Skin epidermis (tissue), 12 donors: ENCODE measurements at regions not wholly inside any gene's neighbourhood (a gene's known extent, or its start where the extent isn't known, plus 50 kb on each side); places are given as distances from the start of the nearest gene placed in this dataset.

Source experiments
- H3K27ac ChIP-seq, 21 experiments: fragments of 200-600 bp; sonication (generic) in 11 of 21; one replicate each; pipeline ENCODE4 v1.5.0; 2020; ENCODE audit warnings: mild to moderate bottlenecking in 3 of 21, inconsistent platforms in 2 of 21, moderate library complexity in 2 of 21
- H3K4me3 ChIP-seq, 7 experiments: fragments of 200-600 bp; sonication (generic) in 2 of 7; one replicate each; pipeline ENCODE4 v1.5.0; 2020; ENCODE audit warnings: inconsistent platforms in 2 of 7, mild to moderate bottlenecking in 2 of 7, moderate library complexity in 1 of 7

DNA sequence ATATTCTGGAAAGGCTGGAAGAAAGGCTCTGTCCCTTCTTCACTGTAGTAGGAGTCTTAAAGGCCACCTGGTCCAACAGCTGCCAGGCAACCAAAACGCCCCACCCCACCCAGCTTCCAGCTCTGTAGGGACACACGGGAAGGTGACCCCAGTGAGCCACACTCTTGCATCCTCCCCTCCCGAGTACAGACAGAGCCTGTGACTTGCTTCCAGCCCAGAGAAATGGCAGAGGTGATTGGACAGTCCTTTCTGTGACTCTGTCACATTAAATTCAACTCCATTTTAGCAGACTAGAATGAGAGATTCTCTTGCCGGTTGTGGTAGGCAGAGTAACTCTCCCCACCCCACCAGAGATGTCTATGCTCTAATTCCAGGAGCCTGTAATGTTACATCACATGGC lies 226.2 kb upstream of the ARID1B start:
- no peak overlapping the region for H3K27ac ChIP-seq
- H3K4me3 ChIP-seq: no peak overlapping the region

DNA sequence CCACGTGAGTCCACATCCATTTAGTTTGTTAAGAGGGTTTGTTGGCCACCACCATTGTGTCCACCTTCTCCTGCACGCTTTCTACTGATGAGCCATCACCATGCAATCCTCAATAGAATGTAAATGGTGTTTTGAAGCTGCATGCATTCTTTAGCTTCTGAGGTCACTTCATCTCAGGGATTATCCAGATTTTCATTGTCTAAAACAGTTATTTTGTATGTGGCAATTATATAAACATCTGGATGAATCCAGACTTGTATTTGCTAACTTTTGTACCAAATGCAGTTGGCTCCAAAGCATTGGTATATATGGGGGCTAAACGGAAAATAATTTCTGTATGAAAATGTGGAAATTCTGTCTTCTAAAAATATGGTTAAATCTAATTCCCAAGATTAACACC lies 231.2 kb upstream of the ARID1B start:
- no peak overlapping the region for H3K27ac ChIP-seq
- H3K4me3 ChIP-seq: no peak overlapping the region

DNA sequence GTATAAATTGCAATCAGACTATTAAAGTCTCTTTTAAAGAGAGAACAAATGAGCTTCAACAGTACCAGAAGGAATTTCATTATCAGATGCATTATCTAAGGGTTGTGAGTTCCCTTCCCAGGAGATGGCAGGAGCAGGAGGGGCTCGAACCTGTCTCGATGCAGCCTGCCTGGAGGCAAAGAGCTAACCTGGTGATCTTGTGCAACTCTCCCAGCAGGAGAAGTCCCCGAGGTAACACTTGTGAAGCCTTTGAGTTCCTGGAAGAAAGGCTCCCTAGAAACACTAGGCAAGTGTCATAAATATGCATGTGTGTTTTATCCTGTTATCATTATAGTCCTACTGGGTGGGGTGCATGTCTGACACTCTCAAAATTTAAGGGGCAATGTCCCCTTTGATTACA lies 232.2 kb upstream of the ARID1B start:
- H3K27ac ChIP-seq: no peak overlapping the region
- no peak overlapping the region for H3K4me3 ChIP-seq

DNA sequence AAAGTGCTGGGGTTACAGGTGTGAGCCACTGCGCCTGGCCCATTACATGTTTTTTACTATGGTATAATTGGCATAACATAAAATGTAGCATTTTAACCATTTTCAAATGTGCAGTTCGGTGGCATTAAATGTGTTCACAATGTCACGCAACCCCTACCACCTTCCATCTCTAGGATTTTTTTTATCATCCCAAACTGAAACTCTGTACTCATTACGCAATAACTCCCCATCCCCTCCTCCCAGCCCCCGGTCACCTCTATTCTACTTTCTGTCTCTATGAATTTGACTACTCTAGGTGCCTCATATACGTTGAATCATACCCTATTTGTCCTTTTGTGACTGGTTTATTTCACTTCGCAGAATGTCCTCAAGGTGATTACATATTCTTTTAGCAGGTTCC lies 233.1 kb upstream of the ARID1B start:
- Histone ChIP-seq H3K4me3 (no peak overlapping the region), H3K27ac (no peak overlapping the region)

DNA sequence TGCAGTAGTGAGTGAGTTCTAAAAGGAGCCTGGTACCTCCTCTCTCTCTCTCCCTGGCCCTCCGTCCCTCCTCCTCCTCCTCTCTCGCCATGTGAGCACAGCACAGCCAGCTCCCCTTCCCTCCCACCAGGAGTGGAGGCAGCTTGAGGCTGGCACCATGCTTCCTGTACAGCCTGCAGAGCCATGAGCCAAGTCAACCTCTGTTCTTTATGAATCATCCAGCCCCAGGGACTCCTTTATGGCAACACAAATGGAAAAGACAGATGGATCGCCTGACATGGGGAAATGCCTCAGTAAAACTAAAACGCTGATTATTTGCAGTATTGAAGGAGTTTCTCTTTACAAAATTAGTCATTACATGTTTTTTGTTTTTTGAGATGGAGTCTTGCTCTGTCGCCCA lies 233.7 kb upstream of the ARID1B start:
- H3K4me3 ChIP-seq: no peak overlapping the region

DNA sequence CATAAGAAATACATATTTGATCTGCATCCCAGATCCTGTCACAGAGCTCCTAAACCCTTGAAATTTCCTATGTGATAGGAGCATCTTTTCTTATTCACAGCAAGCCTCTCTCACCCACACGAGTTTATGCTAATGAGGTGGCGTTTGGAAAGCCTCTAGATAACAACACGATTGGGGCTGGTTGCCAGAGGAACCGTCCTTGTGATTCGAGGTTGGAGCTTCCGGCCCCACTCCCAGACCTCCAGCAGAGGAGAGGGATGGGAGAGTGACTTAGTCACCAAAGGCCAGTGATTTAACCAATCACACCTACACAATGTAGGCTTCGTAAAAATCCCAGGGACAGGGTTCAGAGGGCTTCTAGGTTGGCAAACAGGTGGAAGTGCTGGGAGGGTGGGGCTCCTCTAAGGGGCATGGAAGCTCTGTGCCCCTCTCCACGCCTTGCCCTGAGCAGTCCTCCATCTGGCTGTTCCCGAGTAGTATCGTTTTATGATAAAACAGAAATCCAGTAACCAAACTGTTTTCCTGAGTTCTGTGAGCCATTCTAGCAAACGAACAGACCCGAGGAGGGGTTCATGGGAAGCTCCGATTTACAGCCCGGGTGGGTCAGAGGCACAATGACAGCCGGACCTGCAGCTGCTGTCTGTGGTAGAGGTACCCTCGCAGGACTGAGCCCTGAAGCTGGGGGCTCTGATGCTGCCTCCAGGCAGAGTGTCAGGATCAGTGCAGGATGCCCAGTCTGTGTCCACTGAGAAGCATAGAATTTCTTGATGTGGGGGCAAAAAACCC lies 238.1 kb upstream of the ARID1B start:
- Histone ChIP-seq H3K27ac (no peak overlapping the region), H3K4me3 (no peak overlapping the region)

More for the DNA sequence above, 233.7 kb upstream of the ARID1B start:
- no peak overlapping the region for H3K27ac ChIP-seq

DNA sequence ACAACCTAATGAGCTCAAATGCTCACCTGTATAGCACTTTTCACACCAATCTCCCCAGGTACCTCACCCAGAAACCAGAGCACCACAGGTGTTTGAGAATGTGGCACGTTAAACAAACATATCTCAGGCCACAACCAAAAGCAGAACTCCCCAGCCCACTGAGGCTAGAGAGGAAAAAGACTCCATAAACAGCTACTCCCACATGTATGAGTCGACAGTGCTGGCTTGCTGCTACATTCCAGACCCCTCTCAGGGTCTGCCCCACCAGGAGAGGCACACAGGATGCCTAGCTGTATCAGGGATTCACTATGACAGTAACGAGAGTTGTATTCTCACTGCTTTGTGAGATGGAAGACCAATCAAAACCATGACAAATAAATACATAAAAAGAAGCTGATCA lies 242.6 kb upstream of the ARID1B start:
- no peak overlapping the region for H3K27ac ChIP-seq
- H3K4me3 ChIP-seq: no peak overlapping the region

DNA sequence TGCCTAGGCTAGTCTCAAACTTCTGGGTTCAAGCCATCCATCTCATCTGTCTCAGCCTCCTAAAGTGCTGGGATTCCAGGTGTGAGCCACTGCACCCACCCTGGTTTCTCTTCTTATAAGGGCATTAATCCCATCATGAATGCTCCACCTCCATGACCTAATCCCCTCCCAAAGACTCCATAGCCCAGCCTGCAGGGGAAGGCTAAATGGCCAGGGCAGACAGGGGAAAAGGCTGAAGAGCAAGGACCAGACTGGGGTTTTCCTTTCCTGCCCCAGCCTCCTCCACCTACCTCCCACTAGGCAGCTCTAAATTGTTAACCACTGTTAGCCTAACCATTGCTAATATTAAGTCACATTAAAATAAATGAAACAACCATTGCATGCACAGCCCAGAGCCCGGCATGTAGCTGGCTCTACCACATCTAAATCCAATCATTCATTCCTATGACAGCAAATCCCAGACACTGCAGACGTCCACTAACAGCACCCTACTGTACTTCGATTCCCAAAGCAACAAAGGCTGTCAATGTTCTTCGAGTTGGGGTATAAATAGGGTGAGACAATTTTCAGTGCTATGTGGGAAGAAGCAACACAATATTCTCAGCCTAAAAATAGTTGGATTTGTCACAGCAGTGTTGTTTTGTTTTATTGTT lies 243.2 kb upstream of the ARID1B start:
- Histone ChIP-seq H3K4me3 (no peak overlapping the region), H3K27ac (no peak overlapping the region)

DNA sequence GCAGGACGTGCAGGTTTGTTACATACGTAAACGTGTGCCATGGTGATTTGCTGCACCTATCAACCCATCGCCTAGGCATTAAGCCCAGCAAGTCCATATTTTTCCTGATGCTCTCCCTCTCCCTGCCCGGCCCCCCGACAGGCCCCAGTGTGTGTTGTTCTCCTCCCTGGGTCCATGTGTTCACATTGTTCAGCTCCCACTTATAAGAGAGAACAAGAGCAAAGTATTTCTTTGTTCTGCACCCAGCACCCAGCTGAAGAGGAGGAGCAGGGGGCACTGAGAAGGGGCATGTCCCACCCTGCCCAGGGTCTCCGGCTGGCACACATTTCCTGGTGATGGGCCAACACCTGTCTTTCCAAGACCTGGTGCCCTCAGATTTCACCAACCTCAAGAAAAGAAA lies 251.1 kb upstream of the ARID1B start:
- Histone ChIP-seq H3K4me3 (no peak overlapping the region), H3K27ac (no peak overlapping the region)

DNA sequence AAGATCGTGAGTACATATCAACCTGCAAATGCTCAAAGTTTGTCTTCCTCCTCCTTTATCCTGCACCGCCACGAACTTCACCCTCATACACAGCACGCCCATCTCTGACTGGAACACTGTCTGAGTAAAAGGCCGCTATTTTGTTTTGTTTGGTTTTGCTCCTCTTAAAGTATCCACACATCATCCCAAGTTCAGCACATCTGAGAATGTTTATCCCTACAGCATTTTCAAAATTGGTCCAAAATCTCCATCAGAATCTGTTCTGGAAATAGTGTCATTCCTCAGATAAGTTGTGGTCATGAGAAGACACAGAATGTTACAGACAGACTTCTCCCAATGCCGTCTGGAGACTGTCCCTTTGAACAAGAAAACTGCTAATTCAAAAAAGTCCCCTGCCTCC lies 251.6 kb upstream of the ARID1B start:
- no peak overlapping the region for H3K4me3 ChIP-seq
- H3K27ac ChIP-seq: no peak overlapping the region

DNA sequence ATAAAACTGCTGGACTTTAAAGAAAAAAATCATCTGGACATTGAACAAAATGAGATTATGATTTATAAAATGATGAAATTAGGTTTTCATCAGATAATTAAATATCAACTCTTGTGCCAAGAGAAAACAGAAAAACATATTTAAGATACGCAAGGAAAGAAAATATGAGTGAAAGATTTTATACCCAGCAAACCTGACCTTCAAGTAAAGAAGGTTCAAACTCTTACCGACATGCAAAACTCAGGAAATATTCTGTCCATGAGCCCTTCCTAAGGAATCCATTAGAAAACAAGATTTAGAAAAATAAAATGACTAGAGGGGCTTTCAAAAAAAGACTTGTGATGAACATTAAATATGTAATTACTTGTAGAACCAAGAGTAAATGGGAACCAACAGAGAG lies 257.2 kb upstream of the ARID1B start:
- H3K4me3 ChIP-seq: no peak overlapping the region
- H3K27ac ChIP-seq: no peak overlapping the region

DNA sequence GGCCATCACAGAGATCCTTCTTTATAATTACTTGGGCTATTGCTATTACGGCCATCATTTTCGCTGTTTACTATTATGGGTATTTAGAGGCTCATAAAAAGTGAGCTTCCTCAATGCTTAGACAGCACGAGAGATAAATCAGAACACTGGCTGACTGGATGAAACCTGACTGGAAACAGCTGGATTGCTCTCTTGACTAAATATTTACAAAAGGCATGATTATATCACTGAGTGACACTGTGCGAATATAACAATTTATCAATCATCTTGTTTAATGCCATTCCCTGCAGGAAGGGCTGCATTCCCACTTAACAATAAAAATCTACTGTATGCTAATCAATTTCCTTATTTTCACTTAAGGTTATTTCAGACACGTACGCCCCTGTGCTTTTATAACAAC lies 260.1 kb upstream of the ARID1B start:
- Histone ChIP-seq H3K27ac (no peak overlapping the region), H3K4me3 (no peak overlapping the region)

DNA sequence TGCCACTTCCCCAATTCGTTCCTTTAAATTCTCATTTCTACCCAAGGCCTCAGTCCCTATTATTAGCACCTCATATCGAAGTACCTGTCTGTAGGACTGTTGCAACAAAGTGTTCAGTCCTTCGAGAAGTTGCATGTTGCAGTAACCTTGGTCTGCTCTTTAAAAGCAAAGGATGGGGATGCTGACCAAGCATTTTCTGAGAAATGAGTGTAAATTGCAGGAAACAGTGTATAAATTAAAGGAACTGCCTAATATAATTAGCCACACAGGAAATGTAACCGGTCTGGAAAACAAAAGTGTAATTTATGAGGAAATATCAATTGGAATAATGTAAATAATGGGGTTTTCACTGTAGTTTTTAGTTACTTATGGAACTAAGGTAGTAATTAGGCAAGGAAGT lies 261.9 kb upstream of the ARID1B start:
- no peak overlapping the region for H3K4me3 ChIP-seq
- no peak overlapping the region for H3K27ac ChIP-seq

DNA sequence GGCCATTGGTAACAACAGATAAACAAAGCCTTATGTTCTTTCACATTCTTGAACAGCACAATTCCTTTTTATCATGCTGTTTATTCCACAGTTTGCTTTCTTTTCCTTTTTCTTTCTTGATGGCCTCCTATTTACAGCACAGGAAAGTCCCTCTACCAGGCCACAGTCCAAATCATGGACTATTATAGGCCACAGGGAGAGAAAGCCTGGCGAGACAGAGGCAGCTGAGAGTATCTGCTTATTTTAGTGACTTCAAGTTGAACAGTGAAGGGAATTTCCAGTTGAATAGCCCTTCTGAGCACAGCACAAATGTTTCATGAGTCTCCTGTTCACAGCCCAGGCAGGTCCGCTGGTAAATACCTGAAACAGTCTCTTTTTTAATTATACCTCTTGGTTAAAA lies 263.7 kb upstream of the ARID1B start:
- Histone ChIP-seq H3K4me3 (no peak overlapping the region), H3K27ac (no peak overlapping the region)

DNA sequence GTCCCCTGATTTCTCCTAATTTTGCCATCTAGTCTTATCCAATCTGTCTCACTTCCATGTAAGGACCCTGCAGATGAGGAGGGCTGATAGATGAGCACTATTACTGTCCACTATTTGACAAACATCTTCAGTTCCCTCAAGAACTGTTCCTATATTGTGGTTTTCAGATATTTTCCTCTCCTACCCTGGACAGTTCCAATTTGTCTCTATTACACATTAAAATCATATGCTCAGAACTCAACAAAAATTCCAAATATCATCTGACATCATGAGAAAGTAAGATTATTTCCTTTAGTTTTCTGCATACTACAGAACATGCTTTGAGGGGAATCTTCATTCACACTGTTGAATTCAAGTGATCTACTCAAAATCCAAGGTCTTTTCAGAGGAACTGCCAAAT lies 265.6 kb upstream of the ARID1B start:
- no peak overlapping the region for H3K4me3 ChIP-seq
- H3K27ac ChIP-seq: no peak overlapping the region

DNA sequence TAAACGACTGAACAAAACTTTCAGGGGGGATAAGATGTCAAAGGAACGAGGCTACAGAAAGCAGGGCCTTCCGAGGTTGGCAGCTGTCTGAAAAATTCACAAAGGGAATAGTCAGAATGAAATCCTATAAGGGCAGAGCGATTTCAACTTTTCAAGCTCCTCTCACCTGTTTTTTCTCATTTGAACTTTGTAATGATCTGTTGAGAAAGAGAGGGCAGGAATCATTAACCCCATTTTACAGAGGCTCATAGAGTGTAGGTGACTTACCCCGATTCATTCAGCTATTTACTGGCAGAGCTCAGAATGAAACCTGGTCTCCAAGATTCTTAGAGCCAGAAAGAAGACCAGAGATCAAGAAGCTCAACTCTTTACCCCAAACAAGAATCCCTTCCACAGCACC lies 266.1 kb upstream of the ARID1B start:
- Histone ChIP-seq H3K27ac (no peak overlapping the region), H3K4me3 (no peak overlapping the region)

DNA sequence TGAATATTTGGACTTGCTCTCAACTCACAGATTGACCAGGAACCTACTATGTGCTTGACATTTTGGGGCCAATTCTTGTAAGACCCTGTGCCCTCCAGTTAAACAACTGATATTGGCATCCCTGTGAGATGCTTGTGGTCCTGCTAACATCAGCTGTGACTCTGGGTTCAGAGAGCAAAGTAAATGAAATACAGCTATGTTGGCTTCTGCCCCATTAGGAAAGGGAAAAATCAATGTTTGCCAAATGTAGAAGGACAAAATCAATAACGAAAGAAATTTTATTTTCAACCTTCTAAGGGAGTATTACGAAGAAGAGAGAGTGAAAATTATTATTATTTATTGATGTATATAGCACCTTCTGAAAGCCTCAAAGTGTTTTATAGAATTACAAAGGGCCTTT lies 266.9 kb upstream of the ARID1B start:
- Histone ChIP-seq H3K4me3 (no peak overlapping the region), H3K27ac (no peak overlapping the region)

DNA sequence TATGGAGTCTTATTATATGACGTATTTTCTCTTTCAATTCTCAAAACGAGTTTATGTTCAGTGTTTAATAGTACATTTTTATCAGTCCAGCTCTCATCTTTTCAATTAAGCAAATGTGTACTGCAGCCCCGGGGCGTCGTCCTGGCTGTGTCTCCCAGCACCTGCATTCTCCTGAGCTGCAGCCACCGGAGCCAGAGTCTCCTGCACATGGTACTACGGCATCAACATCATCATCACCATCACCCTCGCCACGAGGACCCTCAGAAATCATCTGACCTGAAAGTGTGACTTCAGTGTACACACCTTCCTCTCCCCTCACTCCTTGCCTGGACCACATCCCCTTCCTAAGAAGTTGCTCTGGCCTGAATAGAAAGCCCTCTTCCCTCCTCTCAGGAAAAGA lies 267.7 kb upstream of the ARID1B start:
- Histone ChIP-seq H3K4me3 (no peak overlapping the region), H3K27ac (no peak overlapping the region)

DNA sequence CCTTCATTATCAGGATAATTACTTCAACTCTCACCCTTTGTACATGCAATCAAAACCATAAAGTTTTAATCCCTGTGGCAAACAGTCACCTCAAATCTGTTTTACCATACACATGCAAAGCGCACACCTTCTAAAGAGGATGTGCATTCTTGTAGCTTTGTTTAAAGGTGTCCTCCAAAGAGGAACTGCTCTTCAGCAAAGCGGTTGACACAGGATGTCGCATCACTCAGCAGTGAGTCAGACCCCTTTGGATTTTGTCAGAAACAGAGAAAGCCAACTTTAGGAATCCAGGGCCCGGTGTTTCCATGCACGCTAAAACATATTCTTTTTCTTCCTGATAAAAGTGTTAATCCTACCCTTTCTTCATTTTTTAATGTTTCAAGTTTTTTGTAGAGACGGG lies 268.3 kb upstream of the ARID1B start:
- Histone ChIP-seq H3K4me3 (no peak overlapping the region), H3K27ac (no peak overlapping the region)

DNA sequence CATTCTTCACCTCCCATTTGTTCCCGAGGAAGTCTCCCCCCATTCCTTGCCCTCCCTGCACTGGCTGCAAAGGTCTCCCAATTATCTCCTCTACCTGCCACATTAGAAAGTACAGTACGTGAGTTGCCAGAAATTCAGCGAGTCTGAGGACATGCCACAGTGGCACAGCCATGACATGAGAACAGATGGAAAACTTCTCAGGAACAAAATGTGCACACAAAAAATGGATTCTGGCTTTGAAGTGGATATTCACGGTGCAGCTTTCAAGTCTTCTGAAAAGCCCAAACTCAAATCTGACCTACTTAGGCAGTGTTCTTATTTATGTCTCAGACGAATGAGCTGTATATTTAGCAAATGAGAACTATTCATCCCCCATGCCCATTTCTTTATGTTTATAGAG lies 269.1 kb upstream of the ARID1B start:
- H3K4me3 ChIP-seq: no peak overlapping the region

DNA sequence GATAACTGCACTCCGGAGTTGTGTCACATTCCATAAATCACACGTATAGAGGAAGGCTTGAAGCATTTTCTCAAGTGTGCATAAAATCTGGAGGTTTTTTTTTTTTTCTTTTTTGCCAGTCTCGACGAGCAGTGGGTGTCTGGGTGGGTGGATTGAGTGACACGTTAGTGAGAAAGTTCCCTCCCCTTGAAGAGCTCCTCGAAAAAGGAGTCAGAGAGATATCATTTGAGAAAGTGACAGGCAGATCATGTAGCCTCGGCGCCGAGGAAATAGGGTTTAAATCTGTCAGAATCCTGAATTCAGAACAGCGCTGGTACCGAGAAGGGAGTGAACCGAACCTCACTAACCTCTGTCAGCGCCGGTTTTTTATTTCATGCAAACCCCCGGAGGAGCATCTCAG lies 269.5 kb upstream of the ARID1B start:
- Histone ChIP-seq H3K4me3 (no peak overlapping the region), H3K27ac (no peak overlapping the region)

More for the DNA sequence above, 269.1 kb upstream of the ARID1B start:
- H3K27ac ChIP-seq: no peak overlapping the region

DNA sequence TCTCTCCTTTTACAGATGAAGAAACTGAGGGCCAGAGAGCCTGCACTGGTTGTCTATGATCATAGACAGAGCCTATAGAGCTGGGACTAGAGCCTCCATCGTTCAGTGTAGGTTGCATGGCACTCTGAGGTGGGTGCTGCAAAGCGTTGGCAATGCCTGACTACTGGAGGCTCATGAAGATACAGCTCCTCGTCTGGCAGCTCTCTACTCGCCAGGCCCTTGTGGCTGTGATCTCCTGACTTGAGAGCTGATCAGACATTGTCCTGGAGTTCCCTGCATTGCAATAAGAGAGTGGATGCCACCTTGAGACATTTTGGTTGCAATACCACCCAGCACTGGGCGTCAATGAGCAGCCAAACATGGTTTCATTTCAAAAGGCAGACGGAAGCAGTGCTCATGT lies 270.1 kb upstream of the ARID1B start:
- H3K27ac ChIP-seq: no peak overlapping the region

More for the DNA sequence above, 270.1 kb upstream of the ARID1B start:
- no peak overlapping the region for H3K4me3 ChIP-seq
